ENCODE measurements at regions not wholly inside any gene's neighbourhood (a gene's known extent, or its start where the extent isn't known, plus 50 kb on each side); places are given as distances from the start of the nearest gene placed in this dataset.
A peak's percentile ranks its signal among the peaks of the same experiment; 100 is the strongest.

- no peak for DNase-seq (ENCODE audit: low read depth)
These were observed 349.4 kb upstream of the SATB1 start for GRCh38 chr3:18774319-18775088.

GRCh38 chr3:18772699-18773305 is 347.7 kb upstream of the SATB1 start:
- no peak for DNase-seq (ENCODE audit: low read depth)

GRCh38 chr3:18771931-18772330 is 346.8 kb upstream of the SATB1 start:
- DNase-seq (ENCODE audit: low read depth) = no peak

GRCh38 chr3:18770800-18771199 is 345.7 kb upstream of the SATB1 start:
- no peak for DNase-seq (ENCODE audit: low read depth)

GRCh38 chr3:18767756-18768303 is 342.7 kb upstream of the SATB1 start:
- DNase-seq (ENCODE audit: low read depth) = no peak

GRCh38 chr3:18766974-18767373 is 341.8 kb upstream of the SATB1 start:
- no peak for DNase-seq (ENCODE audit: low read depth)

GRCh38 chr3:18765662-18766061 is 340.5 kb upstream of the SATB1 start:
- DNase-seq (ENCODE audit: low read depth) = no peak

GRCh38 chr3:18765161-18765560 is 340.0 kb upstream of the SATB1 start:
- DNase-seq (ENCODE audit: low read depth) = no peak

GRCh38 chr3:18761530-18761929 is 336.4 kb upstream of the SATB1 start:
- DNase-seq (ENCODE audit: low read depth) = no peak

- DNase-seq (ENCODE audit: low read depth) = no peak
These were observed 333.0 kb upstream of the SATB1 start for GRCh38 chr3:18758047-18758704.

GRCh38 chr3:18757476-18757875 is 332.3 kb upstream of the SATB1 start:
- no peak for DNase-seq (ENCODE audit: low read depth)

GRCh38 chr3:18752273-18752934 is 327.3 kb upstream of the SATB1 start:
- DNase-seq (ENCODE audit: low read depth) = no peak

GRCh38 chr3:18751514-18751913 is 326.4 kb upstream of the SATB1 start:
- DNase-seq (ENCODE audit: low read depth) = no peak

GRCh38 chr3:18747383-18747782 is 322.2 kb upstream of the SATB1 start:
- DNase-seq (ENCODE audit: low read depth) = no peak

GRCh38 chr3:18745472-18745871 is 320.3 kb upstream of the SATB1 start:
- DNase-seq (ENCODE audit: low read depth) = no peak

GRCh38 chr3:18744472-18744871 is 319.3 kb upstream of the SATB1 start:
- no peak for DNase-seq (ENCODE audit: low read depth)

- no peak for DNase-seq (ENCODE audit: low read depth)
These were observed 318.6 kb upstream of the SATB1 start for GRCh38 chr3:18743761-18744160.

GRCh38 chr3:18740631-18741583 is 315.8 kb upstream of the SATB1 start:
- peak; percentile 18 for DNase-seq (ENCODE audit: low read depth)

- DNase-seq (ENCODE audit: low read depth) = no peak
These were observed 313.9 kb upstream of the SATB1 start for GRCh38 chr3:18739099-18739433.

GRCh38 chr3:18738393-18739098 is 313.4 kb upstream of the SATB1 start:
- DNase-seq (ENCODE audit: low read depth) = no peak

- no peak for DNase-seq (ENCODE audit: low read depth)
These were observed 309.9 kb upstream of the SATB1 start for GRCh38 chr3:18735005-18735404.

All from stimulated activated CD8-positive, alpha-beta memory T cell treated with anti-CD3 and anti-CD28 coated beads, Interleukin-7, amount 100 ng/mL, for 24 hours (primary cell).